Stimulated activated CD4-positive, alpha-beta T cell treated with anti-CD3 and anti-CD28 coated beads, Interleukin-4, amount 100 ng/mL, for 24 hours (primary cell): ENCODE measurements at regions not wholly inside any gene's neighbourhood (a gene's known extent, or its start where the extent isn't known, plus 50 kb on each side); places are given as distances from the start of the nearest gene placed in this dataset.
"Not testable (repeated sequence)": the region's sequence is repeated elsewhere in the genome, so short reads cannot be mapped to it uniquely, and the experiment has no call there.

Source experiments
- DNase-seq: peaks from one replicate; pipeline ENCODE4 v3.0.0-alpha.2; 2020

DNA sequence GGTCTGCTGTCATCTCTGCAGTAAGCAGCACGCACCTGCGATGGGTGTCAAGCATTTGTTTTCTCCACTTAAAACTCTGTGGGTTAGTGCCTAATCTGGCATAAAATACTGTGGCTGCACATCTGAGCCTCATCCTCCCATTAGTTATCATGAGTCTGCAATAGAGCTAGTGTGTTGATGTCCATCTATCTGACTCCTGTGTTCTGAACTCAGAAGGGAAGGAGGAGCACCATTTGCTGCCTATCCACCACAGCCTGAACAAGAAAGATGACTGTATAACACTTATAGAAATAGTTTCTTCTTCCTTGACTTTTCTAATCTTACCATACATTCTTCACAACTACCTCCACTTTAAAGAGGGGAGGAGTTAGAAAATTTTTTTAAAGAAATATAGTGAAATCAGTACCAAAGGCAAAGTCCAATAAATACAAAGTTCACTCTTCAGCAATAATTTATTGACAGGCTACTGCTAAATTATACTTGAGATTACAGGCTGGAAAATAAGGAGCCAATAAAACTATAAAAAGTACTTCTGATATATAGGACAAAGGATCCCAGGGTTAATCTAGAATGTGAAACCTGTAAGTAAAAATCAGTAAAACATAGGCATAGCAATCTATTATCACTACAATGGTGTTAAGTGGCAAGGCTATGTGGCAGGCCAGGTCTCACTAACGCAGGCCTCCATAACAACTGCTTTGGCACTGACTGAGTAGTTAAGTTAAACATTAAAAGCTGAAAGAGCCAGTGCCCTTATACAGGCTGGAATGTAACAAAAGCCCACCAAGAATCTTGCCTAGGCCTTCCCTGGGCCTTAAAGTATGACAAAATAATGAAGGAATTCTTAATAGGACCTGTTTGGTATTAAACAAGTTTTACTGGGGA is 70.2 kb downstream of the LGALS9C start:
- DNase-seq: not testable (repeated sequence)

GRCh38 chr17:18557086-18557485 is 80.5 kb downstream of the LGALS9C start:
- not testable (repeated sequence) for DNase-seq

DNA sequence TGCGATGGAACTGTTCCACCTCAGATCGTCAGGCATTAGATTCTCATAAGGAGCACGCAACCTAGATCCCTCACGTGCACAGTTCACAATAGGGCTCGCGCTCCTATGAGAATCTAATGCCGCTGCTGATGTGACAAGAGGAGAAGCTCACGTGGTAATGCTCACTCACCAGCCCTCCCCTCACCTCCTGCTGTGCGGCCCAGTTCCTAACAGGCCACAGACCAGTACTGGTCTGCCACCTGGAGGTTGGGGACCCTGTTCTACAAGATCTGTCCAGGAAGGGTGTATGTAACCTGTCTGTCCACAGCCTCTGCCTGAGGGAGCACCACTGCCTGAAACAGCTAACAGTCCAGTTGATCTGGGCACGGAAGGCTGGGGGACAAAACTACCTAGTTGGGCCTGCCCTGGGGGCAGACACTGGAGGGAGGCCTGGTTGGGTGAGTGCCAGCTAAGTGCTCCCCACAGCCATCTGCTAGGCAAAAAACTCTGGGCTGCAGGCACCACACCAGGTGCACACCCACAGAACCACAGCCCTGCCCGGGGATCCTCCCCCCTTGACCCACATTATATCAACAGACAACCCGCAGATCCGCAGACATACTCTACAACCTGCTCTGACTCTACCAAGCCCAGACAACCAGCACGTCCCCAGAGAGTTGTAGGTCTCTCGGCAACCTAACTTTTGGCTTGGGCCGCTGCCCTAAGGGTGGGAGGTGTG is 80.7 kb downstream of the TBC1D28 start:
- DNase-seq: not testable (repeated sequence)

DNA sequence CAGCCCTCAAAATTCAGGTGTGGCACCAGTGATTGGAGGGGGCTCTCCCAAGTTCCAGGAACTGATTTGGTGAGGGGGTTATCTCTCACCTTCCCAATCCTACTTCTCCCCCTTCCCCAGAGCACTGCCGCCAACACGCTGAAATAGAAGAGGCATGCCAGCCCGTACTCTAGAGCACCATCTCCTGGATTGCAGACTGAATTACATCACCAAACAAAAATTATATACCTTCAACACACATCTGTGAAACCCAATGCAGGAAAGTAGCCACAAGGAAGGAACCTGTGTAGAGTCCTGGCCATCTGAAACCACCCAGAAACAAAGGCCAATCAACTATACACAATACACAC is 80.1 kb downstream of the TBC1D28 start:
- DNase-seq: peak; percentile 19

- not testable (repeated sequence) for DNase-seq
Measured at GRCh38 chr17:18568108-18568995, 75.8 kb downstream of the TBC1D28 start.

DNA sequence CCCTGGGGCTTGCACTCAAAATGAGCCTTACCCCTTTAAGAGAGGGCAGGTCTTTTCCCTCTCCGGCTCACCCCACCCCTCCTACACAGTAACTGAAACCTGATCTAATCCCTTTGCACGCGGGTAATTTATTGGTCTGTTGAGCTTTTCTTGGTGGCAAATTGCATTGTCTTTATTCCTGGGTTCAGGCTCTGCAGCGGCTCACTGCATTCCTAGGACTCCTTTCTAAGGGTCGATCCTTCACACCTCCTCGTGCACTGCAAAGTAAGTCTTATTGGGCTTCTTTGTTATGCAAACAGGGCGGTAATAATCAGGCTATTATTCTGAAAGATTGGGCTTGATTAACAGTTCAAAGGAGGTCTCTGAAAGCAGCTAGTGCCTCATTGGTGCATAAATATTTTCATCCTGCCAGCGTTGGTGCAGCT is 74.7 kb downstream of the TBC1D28 start:
- DNase-seq: not testable (repeated sequence)

- DNase-seq: not testable (repeated sequence)
Measured at GRCh38 chr17:18572536-18572935, 71.7 kb downstream of the TBC1D28 start.

DNA sequence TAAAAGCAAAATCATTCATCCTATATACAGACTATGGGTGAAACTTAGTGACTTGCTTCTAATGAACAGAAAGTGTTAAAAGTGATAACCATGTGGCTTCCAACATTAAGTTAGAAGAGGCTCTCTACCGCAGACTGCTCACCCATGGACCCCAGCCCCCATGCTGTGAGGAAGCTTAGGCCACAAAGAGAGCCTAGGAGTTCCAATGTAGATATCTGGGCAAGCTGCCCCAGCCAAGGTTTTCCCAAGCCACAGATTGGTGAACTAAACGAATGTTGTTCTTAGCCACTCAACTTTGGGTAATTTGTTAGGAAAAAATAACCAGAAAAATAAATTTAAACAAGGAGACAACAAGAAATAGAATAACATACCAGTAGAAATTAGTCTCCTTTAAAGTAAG is 70.1 kb downstream of the TBC1D28 start:
- DNase-seq: not testable (repeated sequence)
